HG02840 (cell line): ENCODE measurements at regions not wholly inside any gene's neighbourhood (a gene's known extent, or its start where the extent isn't known, plus 50 kb on each side); places are given as distances from the start of the nearest gene placed in this dataset.

Experiments used
- ATAC-seq: cut with Tn5 transposase; IDR thresholded peaks from one replicate; pipeline ENCODE4 v1.9.1; 2021; ENCODE audit warnings: mild to moderate bottlenecking, moderate library complexity, moderate number of reproducible peaks; ENCODE audit not compliant: unreplicated experiment, low FRiP score

DNA sequence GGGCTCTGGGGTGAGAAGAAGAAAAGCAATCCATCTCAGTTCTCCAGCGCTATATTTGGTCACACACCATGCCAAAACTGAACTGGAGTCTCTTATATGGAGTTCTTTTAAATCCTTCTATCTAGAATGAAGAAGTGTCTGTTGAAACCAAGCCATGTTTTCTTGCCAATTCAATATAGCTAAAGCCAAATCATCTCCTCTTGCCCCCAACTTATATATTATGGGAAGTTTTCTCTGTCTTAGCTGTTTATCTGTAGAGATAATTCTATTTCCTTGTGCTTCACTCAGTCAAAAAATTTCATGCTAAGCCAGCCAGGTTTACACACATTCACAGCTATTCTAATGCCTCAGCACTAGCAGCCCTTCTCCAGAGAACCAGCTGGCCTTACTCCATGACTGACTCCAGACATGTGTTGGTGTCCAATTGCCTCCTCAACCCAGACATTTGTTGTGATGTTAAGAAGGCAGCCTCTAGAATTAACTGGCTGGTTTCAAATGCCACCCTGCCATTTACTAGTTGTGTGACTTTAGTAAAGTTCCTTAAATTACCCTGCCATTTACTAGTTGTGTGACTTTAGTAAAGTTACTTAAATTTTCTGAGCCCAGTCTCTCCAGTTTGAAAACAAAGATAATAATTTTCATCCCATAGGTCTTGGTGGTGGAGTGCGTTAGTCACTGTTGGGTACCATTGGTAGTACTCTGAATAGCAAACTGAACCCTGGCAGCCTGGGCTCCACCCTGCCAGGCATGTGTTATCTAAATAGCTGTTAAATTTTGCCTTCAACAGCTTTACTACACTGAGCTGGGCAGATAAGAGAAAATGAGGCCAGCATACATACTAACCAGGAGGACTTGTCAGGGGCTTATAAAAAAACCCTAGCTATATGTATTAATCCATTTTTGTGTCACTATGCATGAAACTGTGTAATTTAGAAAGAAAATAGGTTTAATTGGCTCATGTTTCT is 525.1 kb downstream of the LMO7 start:
- no peak for ATAC-seq

DNA sequence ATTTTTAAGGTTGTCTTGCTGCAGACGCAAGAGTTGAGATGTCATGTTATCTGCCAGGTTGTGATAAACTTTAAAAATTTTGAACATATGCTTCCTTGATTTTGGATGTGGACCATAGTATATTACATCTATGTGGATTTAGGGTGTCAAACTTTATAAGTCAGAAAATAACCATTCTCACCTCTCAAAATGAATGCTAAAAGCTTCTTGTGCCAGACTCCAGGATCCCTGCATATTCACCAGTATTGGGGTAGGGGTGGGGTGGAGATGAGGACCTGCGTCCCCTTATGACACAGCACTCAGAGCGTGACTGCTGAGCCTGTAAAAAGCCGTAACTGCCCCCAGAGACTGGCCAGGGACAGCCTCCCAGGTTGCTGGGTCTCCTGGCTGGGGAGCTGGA is 524.4 kb downstream of the LMO7 start:
- no peak for ATAC-seq

DNA sequence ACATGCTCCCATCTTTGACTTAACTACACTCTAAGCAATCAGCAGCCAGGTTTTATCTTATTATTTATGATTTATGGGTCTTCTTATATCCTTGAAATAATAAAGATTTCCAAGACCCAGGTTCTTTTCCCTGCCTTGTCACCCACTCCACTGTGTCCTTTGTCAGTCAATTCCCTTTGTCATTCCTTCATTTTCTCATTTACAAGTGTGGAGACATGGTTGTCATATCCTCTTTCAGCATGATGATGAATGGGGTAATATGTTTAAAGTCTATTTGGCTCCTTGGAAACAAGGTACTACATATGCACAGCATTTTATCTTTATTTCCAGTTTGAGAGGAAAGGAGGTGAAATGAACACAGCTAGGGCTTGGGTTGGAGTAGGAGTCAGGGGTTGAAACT is 521.8 kb downstream of the LMO7 start:
- ATAC-seq = no peak

DNA sequence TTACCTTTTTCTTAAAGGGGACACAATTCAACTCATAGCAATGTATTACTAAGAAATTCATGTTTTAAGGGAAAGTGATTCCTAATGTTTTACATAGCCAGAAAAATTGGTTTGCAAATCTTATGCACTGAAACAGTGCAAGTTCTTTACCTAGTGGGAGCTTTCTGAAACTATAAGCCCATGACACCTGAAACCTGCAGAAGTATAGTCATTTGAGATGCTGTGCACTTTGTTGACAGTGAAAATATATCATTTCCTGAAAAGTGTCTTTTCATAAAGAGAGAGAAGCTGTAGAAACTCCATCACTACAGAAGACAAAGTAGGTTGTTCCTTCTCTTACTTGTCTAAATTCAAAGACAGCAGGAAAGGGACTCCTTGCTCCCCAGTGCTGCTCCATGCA is 517.1 kb downstream of the LMO7 start:
- no peak for ATAC-seq

DNA sequence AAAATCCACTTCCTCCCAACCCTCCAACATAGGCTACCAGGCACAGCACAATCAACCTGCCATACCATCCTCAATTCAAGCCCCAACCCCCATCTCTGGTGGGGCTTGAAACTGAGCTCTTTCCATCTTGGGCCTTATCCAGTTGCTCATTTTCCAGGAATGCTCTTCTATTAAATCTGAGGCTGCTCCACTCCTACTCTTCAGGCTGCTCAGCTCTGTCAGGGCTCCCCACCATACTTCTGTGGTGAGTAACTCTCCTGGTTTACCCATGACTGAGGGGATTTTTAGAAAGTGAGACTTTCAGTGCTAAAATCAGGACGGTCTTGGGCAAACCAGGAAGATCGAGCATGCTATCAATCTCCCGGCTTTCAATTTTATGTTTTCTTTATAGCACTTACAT is 512.8 kb downstream of the LMO7 start:
- no peak for ATAC-seq

DNA sequence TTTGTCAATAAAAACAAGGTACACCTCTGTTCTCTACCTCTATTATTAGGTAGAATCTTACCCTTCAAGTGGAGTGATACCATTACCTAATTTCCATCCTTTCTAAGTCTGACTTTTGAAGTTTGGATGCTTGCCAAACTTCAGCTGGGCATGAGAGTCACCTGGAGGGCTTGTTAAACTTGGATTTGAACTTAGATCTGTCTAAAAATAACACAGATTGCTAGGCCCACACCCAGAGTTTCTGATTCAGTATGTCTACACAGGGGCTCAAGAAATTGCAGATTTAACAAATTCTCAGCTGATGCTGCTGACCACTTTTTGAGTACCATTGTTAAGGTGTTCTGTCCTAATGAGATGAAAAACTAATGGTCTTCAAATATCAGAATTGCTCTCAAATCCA is 512.2 kb downstream of the LMO7 start:
- ATAC-seq = no peak

DNA sequence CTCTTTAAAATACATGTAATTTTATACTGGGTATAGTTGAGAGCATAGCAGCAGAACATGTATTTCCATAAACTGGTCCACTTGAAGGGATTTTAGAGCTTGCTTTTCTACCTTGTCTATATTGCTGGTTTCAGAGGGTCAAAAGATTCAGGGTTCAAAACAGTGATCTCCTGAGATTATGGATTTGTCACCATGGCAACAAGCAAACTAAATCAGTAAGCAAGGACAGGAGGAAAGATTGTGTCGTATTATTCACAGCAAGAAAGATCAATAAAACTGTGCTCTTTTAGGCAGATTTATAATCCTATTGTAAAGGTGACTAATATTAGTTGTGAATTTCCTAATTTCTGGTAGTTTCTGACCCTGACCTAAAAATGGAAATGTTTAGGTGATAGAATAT is 496.4 kb downstream of the LMO7 start:
- no peak for ATAC-seq

DNA sequence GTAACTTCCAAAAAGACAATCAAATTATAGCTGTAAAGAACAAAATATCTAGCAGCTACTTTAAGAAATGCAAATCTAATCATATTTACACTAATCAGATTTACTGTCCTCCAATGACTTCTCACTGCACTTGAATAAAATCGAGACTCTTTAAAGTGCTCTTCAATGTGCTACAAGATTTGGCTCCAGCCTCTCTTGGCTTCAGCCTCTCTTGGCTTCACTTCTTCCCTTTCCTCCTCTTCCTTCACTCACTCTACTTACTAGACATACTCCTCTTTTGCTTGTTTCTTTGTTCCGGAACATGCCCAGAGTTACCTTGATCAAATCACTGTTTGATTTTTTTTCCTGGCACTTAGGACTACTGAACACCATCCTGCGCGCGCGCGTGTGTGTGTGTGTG is 495.4 kb downstream of the LMO7 start:
- no peak for ATAC-seq

DNA sequence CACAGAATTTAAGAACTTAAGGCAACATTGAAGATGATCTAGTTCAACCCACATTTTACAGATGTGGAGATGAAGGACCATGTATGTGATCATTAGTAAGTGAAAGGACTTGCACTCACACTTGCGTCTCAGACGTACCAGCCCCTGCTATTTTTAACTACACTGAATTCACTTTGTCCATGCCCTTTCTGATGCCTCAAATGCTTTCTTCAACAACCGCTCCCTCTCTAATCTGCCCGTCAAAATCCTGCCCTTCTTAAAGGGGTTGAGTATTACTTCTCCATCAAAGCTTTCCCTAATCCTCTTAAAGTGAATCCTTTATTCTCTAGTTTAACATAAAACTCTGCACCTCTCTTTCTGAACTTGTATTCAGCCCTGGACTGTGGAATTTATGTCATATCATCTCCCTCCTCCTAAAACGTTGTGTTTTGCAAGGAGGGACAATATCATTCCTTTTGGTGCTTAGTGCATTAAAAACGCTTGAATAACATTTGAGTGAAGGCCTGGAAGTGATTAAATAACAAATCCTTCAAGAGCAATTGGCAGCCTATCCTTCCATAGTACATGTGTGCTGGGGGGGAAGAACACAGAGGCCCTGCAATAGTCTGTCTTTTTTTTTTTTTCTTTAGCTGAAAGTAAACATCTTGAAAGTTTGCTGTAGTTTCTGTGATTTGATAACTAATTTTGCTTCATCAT is 493.3 kb downstream of the LMO7 start:
- ATAC-seq = no peak

DNA sequence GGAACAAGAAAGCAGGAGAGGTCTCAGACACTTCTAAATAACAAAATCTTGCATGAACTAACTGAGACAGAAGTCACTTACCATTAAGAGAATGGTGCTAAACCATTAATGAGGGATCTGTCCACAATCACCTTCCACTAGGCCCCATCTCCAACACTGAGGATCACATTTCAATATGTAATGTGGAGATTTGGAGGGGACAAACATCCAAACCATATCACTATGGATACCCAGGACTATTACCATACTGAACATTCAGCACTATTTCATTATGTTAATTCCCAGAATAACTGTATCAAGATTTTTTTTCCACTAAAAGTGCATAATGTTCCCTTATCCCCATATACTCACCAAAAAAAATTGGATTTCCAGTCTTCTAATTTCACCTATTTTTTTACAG is 491.8 kb downstream of the LMO7 start:
- no peak for ATAC-seq

DNA sequence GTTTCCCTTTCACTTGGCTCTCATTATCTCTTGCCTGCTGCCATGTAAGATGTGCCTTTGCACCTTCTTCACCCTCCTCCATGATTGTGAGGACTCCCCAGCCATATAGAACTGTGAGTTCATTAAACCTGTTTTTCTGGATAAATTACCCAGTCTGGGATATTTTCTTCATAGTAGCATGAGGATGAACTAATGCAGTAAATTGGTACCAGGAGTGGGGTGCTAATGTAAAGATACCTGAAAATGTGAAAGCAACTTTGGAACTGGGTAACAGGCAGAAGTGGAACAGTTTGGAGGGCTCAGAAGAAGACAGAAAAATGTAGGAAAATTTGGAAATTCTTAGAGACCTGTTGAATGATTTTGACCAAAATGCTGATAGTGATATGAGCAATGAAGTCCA is 487.4 kb downstream of the LMO7 start:
- ATAC-seq = no peak

DNA sequence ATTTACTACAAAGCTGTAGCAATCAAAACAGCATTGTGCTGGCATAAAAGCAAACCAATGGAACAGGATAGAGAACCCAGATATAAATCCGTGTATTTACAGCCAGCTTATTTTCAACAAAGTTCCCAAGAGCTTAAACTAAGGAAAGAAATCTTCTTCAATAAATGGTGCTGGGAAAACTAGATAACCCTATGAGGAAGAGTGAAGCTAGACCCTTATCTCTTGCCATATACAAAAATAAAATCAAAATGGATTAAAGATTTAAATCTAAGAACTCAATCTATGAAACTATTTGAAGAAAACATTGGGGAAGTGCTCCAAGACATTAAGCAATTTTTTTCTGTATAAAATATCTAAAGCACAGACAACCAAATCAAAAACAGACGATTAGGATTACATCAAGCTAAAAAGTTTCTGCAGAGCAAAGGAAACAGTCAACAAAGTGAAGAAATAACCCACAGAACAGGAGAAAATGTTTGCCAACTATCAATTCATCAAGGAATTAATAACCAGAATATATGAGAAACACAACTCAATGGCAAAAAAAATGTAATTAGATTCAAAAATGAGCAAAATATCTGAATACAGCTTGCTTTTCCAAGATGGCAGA is 480.7 kb downstream of the LMO7 start:
- no peak for ATAC-seq

DNA sequence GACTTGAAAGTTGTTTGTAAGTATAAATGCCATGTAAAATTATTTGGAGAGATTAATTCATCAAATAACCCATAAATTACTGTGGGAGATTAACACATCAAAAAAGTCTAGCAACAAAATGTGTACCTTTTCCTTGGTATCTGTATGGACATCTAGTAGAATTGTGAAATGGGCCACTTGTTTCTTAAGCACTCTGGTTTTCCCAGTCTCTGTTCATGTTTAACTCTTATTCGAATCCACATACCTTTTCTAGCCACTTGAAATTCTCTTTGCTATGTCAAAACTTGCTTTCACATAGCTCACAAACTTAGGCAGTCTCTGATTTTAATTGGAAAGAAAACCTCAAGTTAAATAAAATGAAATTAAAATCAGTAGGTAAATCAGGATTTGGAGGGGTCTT is 470.6 kb downstream of the LMO7 start:
- no peak for ATAC-seq

DNA sequence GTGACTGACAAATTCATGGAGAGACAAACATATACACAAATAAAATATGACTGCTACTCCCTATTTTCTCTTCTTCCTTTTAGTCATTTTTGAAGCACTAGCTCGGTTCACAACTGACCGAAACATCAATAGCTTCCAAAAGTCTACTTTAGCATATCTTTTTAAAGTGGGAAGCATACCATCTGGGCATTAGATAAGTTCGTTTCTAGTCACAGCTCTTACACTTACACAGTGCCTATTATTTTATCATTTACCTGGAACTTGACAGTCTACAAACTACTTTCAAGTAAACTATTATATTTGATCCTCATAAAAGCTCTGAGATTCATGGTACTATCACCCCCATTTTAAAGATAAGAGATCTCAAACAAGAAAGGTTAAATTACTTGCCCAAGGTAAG is 458.5 kb downstream of the LMO7 start:
- no peak for ATAC-seq

DNA sequence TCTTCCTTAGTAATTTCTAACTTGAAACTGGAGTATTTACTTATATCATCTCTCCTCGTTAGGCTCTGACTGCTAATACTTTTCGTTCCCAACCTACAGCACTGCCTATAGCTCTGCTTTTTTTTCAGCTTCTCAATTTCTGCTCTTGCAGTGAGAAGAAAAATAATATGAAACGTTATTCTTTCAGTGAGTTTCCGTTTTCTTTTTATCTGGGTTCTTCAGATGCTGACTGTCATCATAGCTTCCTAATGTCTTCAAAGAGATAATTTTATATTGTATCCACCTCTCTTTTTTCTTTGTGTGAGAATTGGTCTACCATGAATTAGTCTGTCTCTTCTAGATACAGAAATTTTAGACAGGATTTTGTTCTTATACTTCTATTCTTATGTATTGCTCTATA is 454.9 kb downstream of the LMO7 start:
- ATAC-seq = no peak

DNA sequence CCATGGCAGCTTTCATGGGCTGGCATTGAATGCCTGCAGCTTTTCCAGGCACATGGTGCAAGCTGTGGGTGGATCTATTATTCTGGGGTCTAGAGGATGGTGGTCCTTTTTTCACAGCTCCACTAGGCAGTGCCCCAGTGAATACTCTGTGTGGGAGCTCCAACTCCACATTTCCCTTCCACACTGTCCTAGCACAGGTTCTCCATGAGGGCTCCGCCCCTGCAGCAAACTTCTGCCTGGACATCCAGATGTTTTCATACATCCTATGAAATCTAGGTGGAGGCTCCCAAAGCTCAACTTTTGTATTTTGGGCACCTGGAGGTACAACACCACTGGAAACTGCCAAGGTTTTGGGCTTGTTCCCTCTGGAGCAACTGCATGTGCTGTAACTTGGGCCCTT is 450.6 kb downstream of the LMO7 start:
- ATAC-seq = no peak

DNA sequence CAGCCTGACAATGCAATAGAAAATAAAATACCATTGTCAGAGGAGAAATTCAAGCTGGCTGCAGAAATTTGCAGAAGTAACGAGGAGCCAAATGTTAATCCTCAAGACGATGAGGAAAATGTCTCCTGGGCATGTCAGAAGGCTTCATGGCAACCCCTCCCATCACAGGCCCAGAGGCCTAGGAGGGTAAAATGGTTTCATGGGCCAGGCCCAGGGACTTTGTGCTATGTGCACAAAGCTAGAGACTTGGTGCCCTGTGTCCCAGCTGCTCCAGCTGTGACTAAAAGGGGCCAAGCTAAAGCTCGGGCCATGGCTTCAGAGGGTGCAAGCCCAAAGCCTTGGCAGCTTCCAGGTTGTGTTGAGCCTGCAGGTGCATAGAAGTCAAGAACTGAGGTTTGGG is 431.7 kb downstream of the LMO7 start:
- ATAC-seq = no peak

DNA sequence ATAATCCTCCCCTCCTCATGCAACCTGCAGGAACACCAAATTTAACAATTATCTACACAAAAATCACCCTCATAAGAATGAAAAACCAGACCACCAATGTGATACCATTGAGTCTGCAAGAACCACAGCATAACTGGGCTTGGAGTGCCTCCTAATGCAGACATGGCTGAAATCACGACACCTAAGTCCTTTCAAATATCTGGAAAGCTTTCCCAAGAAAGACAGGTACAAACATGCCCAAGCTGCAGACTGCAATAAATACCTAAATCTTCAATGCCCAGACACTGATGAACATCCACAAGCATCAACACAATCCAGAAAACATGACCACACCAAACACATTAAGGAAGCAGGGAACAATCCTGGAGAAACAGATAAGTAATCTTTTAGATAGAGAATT is 417.1 kb downstream of the LMO7 start:
- ATAC-seq = no peak

DNA sequence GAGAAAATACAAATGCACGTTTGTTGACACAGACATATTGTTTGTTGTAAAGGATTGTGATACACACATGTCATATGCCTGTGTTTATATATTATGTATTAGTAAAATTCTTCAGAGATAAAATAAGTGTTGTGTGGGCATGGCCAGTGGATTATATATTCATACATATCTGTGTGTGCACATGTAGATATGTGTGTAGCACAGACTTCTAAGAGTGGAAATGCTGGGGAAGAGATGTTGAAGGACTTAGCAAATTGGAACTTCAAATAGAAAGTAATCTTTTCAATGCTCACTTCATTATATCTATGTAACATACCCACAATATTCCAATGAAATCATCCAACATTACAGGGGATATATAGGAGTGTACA is 413.2 kb downstream of the LMO7 start:
- no peak for ATAC-seq

DNA sequence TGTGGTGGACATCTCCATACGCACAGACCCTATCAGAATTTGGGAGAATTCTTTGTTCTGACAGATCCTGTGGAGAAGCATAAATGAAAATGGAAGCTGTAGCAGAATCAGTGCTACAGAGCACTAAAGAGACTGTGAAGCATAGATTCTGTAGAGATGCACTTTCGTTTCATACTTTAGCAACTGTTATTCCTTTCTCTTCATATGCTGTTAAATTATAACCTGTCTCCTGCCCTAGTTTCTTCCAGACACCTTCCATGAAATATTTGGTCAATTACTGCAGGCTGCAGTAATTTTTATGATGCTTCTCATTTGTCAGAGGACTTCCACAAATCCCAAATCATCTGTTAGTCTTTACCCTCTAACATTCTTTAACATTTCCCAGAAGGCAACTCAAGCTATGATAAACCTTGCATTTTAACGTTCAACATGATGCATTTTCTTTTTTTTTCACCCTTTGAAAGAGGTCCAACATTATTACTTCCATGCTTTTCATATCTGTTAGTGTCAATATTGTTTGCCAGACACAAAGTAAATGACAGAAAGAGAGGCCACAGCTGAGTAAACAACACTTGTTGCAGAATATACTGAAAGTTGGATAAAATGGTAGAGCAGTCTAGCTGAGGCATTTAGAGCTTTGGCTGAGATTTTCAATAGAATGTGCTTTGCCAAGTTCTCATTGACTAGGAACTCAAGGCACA is 412.7 kb downstream of the LMO7 start:
- no peak for ATAC-seq

DNA sequence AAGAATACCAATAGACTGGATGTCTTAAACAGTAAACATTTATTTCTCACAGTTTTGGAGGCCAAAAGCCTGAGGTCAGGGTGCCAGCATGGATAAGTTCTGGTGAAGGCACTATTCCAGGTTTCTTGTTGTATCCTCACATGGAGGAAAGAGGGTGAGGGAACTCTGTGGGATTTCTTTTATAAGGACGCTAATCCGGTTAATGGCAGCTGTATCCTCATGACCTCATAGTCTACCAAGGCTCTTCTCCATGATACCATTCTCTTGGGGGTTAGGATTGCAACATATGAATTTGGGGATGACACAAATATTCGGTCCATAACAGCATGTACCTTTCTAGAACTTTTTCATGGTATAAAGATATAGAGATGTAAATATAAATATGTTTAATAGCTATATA is 412.0 kb downstream of the LMO7 start:
- no peak for ATAC-seq
